Activated CD8-positive, alpha-beta memory T cell treated with anti-CD3 and anti-CD28 coated beads for 48 hours (primary cell): ENCODE measurements at regions not wholly inside any gene's neighbourhood (a gene's known extent, or its start where the extent isn't known, plus 50 kb on each side); places are given as distances from the start of the nearest gene placed in this dataset.

ENCODE experiments used
- DNase-seq, 3 experiments: peaks; one replicate each; pipeline ENCODE4 v3.0.0-alpha.2; 2020; ENCODE audit warnings: low read depth in 2 of 3, low spot score in 2 of 3

GRCh38 chr13:53466576-53466975, 438.0 kb downstream of the OLFM4 start:
- DNase-seq, result no peak

- no peak for DNase-seq
Measured at GRCh38 chr13:53473397-53473796, 444.8 kb downstream of the OLFM4 start.

DNA sequence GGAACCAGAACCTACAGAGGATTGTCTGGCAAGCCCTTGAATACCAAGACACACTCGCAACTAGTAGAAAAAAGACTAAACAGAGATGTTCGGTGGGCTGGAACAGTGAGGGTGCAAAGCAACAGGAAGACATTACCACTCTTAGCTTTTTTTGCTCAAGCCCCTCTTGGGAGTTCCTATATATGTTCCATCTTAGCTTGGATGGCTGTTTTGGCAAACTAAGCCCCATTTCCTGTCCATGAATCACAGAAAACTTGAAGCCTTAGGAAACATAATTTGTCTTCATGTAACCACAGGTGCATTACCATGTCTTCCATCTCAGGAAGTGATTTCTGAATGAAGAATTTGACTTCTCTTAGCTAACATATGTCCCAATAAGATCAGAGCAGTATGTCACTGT, 446.3 kb downstream of the OLFM4 start:
- no peak for DNase-seq

DNA sequence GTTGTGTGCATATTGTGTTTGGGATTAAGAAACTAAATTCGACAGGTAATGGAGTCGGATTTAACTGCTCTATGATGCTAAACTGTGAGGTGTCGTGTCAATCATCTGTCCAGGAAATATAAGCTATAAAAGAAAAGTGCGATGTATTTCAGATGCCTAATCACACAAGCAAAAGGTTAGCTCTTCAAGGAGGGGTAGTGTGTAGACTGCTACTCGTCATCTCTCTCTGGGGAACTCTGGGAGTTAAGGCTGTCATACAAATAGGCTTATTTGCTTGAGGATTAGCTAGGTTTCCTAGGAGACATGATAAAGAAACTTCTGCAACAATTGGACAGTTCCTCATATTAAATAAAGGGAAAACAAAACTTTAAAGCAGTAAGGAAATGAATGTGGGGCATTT, 462.1 kb downstream of the OLFM4 start:
- DNase-seq, result no peak

- DNase-seq, result no peak
Measured at GRCh38 chr13:53494406-53494805, 465.8 kb downstream of the OLFM4 start.

DNA sequence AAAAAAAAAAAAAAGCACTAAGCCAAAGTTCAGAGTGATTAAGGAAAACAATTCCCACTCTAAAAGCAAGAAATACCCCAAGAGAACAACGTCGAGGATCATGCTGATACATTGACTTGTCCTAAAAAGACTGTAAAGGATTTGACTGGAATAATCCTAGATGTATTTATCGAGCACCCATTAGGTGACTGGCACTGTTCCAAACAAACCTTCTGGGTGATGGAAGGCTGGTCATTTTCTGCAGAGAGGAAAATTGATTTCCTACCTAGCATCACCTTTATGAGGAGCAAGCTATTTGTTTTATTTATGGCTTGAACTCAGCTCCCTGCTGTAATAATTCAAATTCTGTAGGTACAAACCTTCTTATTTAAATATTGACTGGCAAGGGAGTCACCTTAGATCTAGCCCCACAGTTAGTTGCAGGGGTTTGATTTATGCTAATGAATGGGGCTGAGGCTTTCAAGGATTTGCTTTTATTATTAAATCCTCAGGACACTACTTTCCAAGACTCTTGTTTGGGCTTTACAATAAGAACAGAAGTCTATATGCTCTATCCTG, 471.0 kb downstream of the OLFM4 start:
- DNase-seq, result no peak

DNA sequence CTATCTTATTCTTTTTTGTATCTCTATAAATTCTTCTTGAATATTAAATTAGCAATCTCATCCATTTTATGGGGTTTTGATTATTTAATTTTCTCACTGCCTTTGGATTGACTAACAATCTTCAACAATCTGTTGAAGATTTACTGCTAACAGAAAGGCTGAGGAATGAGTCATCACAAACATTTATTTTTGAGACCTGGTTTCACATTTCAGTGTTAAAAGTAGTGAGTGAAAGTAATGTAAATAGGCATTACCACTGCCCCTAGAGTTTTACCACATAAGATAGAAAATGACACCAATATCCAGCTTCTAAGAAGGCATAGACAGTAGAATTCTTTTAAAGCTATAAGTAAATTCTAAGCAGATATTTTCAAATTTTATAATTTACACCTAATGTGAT, 472.8 kb downstream of the OLFM4 start:
- no peak for DNase-seq

- no peak for DNase-seq
Measured at GRCh38 chr13:53507741-53508140, 479.1 kb downstream of the OLFM4 start.

DNA sequence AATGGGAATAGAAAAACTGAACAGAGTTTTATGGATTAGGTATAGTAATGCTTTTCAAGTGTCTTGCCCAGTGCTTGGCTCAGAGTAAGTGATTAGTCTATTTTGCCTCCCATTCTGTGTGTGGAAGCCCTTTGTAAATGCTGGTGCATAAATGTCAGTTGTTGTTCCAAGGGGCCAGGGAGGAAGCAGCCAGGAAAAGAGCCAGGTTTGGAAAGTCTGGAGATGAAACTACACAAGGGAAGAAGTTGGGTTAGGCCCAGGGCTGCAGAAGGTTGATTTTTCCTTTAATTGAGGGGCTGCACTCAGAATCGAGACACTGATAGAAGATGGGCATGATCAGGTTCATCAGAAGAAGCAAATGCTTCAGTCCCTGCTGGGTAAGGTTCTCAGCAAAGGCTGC, 484.0 kb downstream of the OLFM4 start:
- no peak for DNase-seq

DNA sequence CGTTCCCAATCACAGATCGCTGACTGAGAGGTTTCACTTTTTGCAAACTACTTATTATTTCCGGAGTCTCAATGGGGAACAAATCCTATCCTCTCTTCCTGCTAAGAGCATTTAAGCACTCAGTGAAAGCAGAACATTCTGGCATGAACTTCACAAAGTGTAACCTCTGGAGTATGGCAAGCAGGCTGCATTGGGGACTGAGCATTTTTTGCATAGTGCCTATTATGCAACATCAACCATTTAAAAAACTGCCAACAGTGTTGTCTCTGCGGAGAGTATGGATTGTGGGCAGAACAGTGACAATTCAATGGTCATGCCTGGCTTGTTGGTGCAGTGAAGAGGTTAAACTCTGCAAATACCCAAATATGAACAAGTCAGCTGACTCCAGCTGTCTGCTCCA, 484.6 kb downstream of the OLFM4 start:
- DNase-seq, result no peak

DNA sequence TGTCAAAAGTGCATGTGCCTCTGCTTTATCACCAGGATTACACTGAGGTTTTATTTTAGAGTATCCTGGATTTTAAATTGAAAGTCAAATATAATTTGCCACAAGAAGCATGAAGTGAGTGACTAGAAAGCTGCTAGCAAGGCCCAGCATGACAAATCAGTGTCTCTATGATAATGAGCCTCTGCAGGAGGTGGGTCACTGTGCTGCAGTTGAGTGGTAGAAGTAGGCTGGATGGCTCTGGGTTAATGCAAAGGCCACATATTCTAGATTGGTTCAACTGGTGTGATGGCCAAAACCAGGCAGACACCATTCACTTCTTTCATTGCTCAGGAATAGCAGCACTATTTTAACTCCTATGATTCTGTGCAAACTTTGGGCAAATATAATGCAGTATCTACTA, 491.5 kb downstream of the OLFM4 start:
- DNase-seq, result no peak

DNA sequence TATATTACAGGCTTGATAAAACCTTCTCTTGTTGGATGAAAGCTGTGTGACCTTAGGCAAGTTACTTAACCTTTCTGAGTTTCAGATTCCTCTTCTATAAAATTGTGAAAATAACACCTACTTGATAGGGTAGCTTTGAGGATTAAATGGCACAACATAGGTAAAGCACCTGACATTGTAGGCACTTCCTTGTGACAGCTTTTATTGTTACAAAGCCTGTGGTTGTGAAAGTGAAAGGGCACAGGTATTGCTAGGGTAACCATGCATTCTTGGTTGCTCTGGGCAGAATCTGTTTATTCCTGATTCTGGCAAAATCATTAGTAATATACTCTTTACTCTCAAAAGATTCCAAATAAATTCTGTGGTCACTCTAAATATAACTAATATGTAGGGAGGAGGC, 493.4 kb downstream of the OLFM4 start:
- no peak for DNase-seq

- DNase-seq, result no peak
Measured at GRCh38 chr13:53537586-53537985, 509.0 kb downstream of the OLFM4 start.

- DNase-seq, result no peak
Measured at GRCh38 chr13:53545340-53545941, 516.8 kb downstream of the OLFM4 start.

GRCh38 chr13:53560556-53560955, 531.9 kb downstream of the OLFM4 start:
- DNase-seq, result no peak

- DNase-seq, result no peak
Measured at GRCh38 chr13:53562419-53562818, 533.8 kb downstream of the OLFM4 start.

- DNase-seq, result no peak
Measured at GRCh38 chr13:53568491-53568890, 539.9 kb downstream of the OLFM4 start.

DNA sequence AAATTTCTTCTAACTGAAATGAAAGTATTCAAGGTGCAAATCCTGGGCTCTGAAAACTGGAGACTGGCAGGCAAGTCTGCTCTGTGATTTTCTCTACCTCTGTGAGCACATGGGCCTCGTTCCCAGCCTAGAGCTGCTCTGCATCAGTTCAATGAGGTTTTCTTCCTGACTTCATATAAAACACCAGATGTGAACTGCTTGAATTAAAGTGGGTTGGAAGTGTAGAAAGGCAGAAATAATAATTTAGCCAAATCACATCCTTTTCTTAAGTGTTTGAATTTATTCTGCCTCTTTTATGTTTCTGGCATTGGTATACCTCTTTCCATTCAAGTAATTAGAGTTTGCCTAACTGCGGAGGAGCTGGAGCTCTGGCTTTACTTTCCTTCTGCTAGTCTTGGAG, 540.8 kb downstream of the OLFM4 start:
- DNase-seq, result no peak

DNA sequence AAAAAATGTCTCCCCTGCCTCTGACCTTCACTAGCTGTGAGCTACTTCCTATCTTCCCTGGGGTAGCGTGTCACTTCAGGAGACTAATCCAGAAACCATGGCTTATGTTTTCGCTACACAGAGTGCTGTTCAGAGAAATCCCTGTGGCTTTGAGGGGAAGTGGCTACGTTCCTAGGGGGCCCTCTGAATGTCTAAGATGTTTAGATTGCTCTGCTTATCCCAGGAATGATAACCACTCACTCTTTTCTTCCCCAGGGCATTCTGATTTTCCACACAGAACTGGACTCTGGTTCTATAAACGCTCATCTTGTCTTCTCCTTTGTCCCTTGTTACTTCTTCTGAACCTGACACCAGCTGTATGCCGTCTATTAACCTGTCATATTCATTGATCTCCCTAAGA, 572.5 kb downstream of the OLFM4 start:
- no peak for DNase-seq

DNA sequence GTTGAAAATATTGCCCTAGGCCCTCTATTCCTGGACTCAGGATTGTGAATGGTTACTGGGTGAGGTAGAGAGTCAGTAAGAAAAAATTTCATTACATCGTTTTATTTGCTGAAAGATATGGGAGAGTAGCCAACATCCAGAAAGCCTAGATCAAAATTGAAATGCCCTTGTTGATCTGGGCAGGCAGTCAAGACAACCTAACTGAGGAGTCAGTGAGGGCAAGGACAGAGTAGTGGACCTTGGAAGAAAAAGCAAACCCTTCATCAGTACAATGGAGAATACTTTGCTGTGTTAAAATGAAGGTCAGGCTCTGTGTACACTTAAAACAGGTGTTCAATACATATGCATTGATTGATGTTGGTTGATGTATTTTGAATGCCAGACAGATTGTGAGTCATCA, 576.7 kb downstream of the OLFM4 start:
- DNase-seq, result no peak

DNA sequence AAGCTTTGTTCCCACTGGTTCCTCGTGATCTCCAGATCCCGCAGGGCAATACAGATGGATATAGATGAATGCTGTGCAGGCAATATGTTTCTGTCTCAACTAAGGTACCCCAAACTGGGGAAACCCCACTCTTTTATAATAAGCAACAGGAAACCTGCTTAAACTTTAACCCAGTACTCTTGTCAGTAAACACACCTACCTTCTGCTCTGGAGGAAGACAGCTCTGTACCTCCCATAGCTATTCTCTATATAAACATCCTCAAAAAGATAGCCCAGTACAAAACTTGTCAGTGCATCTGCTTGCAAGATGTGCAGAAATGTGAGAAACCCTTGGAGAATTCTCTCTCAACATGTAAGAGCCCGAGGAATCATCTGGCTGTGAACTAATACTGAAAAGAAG, 583.6 kb downstream of the OLFM4 start:
- DNase-seq, result no peak

DNA sequence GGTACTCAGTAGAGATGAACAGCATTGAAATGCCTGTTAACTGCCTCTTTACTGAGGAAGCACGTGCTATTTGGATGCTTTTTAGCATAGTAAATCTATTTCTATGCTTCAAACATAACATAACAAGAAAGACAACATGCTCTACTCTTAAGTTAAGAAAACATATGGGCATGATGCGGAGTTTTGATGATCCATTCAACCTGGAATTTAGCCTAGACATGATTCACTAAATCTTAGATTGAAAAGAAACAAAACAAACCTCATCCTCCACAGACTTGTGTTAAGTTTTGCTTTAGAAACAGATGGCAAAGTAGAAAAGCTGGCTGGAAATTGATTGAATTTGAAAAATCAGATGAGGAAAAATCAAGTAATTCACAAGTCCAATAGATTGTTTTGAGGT, 593.8 kb downstream of the OLFM4 start:
- no peak for DNase-seq

DNA sequence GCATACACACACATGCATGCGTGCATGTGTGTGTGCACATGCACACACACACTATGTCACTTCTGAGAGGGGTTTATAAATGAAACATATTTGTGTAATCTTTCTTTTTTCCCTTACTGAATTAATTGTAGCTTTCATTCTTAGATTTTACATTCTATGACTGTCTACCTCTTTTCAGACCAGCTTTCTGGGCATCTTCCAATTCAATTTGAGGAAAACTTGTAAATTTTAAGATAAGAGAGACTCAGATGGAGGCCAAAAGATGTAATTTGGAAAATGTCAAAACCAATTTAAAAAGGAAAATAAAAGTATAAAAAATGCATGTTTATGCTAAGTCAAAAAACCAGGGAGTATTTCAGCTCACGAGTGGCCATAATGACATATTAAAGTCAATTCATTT, 594.5 kb downstream of the OLFM4 start:
- no peak for DNase-seq

DNA sequence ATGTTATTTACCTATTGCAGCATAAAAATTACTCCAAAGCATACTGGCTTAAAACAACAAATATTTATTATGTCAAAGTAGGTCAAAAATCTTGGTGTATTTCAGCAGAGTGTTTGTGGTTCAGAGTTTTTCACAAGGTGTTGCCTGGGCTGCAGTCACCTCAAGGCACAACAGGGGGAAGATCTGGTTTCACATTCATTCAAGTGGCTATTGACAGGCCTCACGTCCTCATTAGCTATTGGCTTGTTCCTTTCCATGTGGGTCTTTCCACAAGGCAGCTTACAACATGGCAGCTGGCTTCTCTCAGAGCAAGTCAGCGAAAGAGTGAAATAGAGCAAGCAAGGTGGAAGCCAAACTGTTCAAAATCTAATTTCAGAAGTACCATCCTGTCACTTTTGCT, 602.9 kb downstream of the OLFM4 start:
- DNase-seq, result no peak
